HG02943 (cell line): ENCODE measurements at regions not wholly inside any gene's neighbourhood (a gene's known extent, or its start where the extent isn't known, plus 50 kb on each side); places are given as distances from the start of the nearest gene placed in this dataset.

Source experiments
- ATAC-seq: cut with Tn5 transposase; IDR thresholded peaks from one replicate; pipeline ENCODE4 v1.9.1; 2021; ENCODE audit warnings: mild to moderate bottlenecking, low read depth, moderate library complexity; ENCODE audit not compliant: unreplicated experiment

DNA sequence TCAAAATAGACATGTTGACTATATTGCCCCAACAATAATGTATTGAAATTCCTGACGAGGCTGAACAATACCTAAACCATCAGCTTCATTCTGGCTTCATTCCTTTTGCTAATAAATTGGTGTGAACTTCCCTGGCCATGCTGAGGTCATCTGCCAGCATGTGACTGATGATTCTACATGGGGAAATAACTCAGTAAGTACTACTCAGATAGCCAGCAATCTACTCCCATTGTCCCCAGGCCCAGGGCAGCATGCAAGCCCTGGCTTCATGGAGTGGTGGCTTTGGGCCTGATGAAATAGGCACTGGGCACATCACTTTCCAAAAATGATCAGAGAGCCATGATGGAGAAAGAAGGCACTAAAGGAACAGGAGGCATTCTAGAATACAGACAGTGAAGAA lies 468.5 kb upstream of the PIK3C3 start:
- no peak for ATAC-seq

GRCh38 chr18:41484069-41484468 lies 471.0 kb upstream of the PIK3C3 start:
- ATAC-seq: no peak

DNA sequence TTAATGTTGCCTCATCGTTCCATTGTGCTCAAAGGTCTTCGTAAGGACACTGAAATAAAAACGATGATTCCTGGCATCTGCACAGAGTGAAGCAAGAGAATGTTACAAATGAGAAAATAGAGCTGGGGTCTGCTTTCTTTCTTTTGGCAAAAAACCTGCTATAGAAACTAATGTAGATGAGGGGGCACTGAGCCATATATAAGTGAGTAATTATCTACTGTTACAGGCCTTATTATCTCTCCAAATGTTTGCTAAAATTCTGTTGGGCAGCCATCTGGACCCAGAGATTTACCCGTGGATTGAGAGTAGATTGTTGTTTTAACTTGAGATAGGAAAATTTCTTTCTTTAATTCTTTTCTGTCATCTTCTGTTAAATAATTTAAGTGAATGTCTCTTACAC lies 472.5 kb upstream of the PIK3C3 start:
- no peak for ATAC-seq

DNA sequence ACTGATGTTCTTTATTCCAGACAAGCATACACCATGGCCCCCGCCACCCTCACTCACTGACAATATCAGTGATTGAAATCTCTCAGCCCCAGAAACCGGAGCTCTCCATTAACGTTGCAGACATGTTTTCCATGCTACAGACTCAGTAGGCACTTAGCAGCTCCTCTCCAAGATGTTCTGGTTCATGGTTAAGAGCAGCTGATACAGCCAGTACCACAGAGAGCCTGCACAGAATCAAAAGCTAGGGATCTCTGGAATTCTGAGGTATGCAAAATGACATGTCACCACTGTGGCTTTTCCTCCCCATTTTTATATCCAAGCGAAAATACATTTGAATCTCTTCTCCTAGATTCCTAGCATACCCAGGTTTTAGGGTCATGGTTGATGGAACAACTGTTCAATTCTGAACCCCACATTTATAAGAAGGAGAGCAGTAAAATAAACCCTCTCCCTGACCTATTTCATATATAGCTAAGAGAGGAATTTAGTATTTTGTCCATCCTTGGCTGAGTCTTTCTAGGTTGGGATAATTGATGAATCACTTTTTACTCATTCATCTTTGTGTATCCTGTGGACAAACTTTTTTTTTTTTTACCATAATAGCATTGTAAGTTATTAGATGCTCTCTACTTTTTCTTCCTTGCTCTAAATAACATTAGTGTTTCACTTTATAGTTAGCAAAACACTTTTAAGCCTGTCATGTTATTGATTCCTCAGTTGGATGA lies 488.4 kb upstream of the PIK3C3 start:
- no peak for ATAC-seq

- no peak for ATAC-seq
Measured at GRCh38 chr18:41465386-41465785, 489.6 kb upstream of the PIK3C3 start.

DNA sequence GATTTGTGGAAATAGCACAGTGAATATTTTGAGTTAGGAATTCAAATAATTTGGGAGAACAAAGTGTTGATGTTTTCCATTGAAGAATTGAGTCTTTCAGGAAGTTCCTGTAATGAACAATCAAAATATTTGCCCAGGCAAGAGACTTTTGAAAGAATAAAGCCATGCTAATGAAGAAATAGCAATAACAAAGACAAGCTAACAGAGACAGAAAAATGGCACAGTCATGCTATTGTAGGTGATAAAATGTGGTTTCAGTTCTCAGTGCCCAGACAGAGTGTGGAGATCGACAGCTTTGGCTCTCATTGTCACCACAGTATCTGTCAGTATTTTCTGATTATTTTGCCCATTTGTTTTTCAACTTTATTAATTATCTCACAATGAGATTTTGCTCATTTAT lies 490.8 kb upstream of the PIK3C3 start:
- ATAC-seq: no peak

DNA sequence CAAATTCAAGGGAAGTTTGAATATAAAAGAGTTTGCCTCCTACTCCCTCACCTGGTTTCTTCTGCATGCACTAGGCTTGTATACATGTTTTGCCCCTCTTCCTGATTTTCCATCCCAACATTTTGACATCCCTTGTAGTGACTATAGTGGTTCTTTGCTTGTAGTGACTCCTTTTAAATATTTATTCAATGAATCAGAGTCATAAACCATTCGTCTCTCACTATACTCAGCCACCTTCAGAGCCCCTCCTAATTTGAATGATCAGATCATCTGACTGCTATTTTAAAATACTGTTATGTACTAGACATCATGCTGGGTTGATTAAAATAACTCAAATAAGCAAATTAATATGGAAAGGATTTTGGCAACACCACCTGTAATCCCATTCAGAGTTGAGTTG lies 492.1 kb upstream of the PIK3C3 start:
- ATAC-seq: no peak

DNA sequence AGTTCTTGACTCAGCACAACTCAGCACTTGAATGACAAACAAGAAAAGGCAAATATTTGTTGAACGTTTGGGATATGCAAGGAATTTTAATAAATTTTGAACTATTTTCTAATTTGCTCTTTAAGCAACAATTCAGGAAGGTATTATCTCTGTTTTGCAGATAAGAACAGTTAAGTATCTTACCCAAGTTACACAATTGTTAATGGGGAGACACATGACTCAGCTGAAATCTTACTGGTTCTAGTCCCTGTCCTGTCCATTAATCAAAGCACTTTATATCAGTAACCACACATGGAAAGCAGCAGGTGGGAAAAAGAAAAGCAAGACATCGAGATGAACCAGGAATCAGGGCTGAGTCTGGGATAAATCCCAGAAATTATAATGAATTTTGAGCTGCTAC lies 493.9 kb upstream of the PIK3C3 start:
- ATAC-seq: no peak

GRCh38 chr18:41459656-41460055 lies 495.4 kb upstream of the PIK3C3 start:
- no peak for ATAC-seq

GRCh38 chr18:41458376-41458775 lies 496.7 kb upstream of the PIK3C3 start:
- ATAC-seq: no peak

GRCh38 chr18:41457765-41458326 lies 497.2 kb upstream of the PIK3C3 start:
- ATAC-seq: no peak

DNA sequence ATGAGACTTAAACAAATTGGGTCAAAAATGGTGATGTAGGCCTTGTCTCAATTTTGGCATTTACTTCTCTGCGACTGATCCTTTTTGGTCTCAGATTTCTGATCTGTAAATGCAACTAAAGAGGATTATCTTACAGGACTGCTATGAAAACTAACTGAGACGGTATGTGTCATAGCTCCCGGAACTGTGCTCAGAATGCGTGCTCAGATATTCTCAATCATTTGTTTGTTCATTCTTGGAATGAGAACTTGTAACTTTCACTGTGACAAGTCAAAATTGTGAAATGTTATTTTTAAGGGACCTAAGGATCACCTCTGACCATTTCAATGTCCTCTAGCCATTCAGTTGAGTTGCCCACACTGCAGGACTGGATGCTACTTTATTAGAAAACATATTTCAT lies 498.2 kb upstream of the PIK3C3 start:
- ATAC-seq: no peak

- no peak for ATAC-seq
Measured at GRCh38 chr18:41449612-41450011, 505.4 kb upstream of the PIK3C3 start.

DNA sequence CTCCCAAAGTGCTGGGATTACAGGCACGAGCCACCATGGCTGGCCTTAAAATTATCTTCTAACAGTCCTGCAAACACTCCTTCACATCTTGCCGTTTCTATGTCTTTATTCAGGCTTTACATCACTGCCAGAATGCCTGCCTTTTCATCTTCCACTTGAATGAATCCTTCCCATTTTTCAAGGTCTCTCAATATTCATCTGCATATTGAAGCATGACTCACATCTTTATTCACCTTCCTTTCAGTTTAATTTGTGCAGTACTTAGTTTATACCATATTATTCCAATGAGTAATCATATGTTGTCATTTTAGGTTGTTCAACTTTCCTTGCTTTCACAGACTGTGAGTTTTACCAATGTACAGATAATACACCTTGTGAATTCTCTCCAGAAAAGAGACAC lies 510.1 kb upstream of the PIK3C3 start:
- ATAC-seq: no peak

GRCh38 chr18:41436772-41437171 lies 518.3 kb upstream of the PIK3C3 start:
- ATAC-seq: no peak

GRCh38 chr18:41418598-41418997 lies 536.4 kb upstream of the PIK3C3 start:
- no peak for ATAC-seq

DNA sequence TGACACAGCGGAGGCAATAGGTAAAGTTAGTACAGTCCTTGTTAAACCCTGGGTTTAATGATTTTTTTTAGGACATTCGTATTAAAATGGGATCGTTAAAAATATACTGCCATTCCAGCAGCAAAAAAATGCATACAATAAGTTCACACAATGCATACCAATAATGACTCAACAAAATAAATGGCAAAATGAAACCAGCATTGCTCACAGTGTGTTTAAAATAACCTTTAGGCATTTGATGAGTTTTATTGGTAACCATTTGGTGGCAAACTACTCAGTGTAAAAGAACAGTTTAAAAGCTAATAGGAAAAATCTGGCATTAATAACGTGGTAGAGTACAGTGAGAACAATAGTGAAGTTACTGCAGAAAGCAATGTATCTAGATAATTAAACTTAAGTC lies 539.0 kb upstream of the PIK3C3 start:
- ATAC-seq: no peak

GRCh38 chr18:41410006-41410405 lies 545.0 kb upstream of the PIK3C3 start:
- ATAC-seq: no peak

DNA sequence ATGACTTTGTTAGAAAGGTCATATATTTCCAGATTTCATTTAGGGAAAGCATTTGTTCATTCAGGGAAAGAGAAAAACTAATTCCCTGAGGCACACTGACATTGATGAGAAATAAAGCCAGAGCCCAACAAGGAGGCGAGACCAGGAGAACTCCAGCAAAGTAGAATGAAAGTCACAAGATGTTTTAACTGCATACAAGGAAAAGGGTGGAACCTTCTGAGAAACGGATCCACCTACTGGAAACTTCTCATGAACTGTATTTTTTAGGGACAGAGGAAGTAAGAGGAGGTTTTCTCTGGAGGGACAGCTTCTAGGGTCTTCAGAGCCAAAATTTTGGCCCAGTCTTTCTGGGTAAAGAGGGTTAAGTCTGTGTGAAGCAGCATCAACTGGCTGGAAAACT lies 548.2 kb upstream of the PIK3C3 start:
- ATAC-seq: no peak

- no peak for ATAC-seq
Measured at GRCh38 chr18:41396861-41397260, 558.2 kb upstream of the PIK3C3 start.

- no peak for ATAC-seq
Measured at GRCh38 chr18:41396211-41396610, 558.8 kb upstream of the PIK3C3 start.

DNA sequence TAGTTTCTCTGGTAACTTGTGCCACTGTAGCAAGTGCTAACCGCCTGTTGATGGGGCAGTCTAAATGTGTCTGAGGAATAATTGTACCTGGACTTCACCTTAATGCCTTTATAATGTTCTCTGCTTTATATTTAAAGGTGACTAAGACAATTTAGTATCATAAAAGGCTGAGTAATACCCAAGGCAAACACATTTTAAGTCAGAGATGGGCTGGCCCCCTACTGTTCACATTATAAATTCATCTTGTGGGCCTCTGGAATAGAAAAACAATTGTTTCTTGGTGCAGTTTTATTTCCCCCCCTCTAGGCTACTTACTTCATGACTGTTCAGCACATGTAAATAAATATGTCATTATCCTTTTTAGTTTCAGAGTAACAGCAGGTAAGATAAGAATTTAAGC lies 559.3 kb upstream of the PIK3C3 start:
- ATAC-seq: no peak
